ENCODE measurements at regions not wholly inside any gene's neighbourhood (a gene's known extent, or its start where the extent isn't known, plus 50 kb on each side); places are given as distances from the start of the nearest gene placed in this dataset.

DNA sequence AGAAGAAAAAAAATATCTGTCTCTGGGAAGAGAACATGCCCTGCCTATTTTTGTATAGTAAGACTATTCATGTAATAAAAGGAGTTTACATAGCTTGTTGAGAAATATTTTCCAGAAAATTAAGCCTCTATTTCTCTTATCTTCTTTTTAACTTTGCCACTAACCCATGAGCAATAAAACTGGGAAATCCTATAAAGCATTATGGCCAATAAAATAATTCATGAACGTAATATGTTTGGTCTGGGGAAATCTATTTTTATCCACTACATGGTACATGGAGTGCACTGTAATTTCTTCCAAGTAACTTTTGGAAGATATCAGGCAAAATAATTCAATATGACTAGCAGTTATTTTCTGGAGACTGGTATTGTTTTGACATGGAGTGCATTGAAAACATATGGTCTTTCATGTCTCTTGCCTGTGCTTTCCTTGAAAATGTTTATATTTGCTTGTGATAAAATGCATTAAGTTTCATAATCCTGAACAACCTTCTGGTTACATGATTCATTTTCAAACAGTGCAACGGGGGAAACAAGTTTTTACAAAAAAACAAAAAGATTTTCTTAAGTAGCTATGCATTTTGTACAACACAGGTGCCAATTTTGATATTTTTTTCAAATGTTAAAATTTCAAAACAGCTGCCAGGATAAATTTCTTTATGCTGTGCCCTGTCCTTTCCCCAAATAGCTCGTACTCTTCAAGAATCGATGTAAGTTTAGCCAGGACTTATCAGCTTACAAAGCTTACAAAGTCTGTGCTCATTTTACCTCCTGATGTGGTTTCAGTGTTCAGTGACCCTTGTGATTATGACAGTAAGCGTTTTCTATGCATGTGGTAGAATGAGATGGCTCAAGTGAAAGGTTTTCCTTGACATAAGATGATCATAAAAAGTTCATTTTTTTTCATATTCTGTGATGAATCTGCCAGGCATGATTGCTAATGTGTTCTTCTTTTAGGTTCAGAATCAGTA is 194.5 kb downstream of the UBE2E3 start:
- no peak overlapping the region for H3K4ac ChIP-seq (ENCODE audit: low read depth, low read length)
- H4K91ac ChIP-seq (ENCODE audit: low read depth, low read length) = no peak overlapping the region
- no peak overlapping the region for H3K23ac ChIP-seq (ENCODE audit: low read length)
- no peak overlapping the region for H2BK120ac ChIP-seq (ENCODE audit: insufficient read depth, low read length, poor library complexity)
- H3K27ac ChIP-seq (ENCODE audit: low read depth, low read length) = no peak overlapping the region
- no peak overlapping the region for H3K4me3 ChIP-seq (ENCODE audit: low read depth, low read length)
- no peak overlapping the region for H4K8ac ChIP-seq (ENCODE audit: low read depth, low read length)
- H3K79me2 ChIP-seq (ENCODE audit: control insufficient read depth, insufficient read depth, low read length, poor library complexity) = no peaks in the 10 kb centered on the region
- no peak overlapping the region for H2BK5ac ChIP-seq (ENCODE audit: low read depth, low read length, poor library complexity)
- no peaks in the 10 kb centered on the region for H3K4me1 ChIP-seq (ENCODE audit: control insufficient read depth in 1 of 2, insufficient read depth in 2 of 2, low read length in 2 of 2)
- H4K12ac ChIP-seq (ENCODE audit: low read depth, low read length) = no peak overlapping the region
- no peak overlapping the region for H3K14ac ChIP-seq (ENCODE audit: low read length)
- no peak overlapping the region for H3K18ac ChIP-seq (ENCODE audit: low read length)
- no peak for DNase-seq
- WGBS (ENCODE audit: extremely low coverage, insufficient coverage, insufficient read length) = no CpG with 5 or more reads among the region's 5 CpGs
- H3K9ac ChIP-seq (ENCODE audit: low read length) = no peak overlapping the region
- no peak overlapping the region for H2AK5ac ChIP-seq (ENCODE audit: low read length)
- peaks cover 2% of the 10 kb centered on the region for H3K9me3 ChIP-seq (ENCODE audit: insufficient read depth, low read depth, low read length)
- H2AFZ ChIP-seq (ENCODE audit: insufficient read depth, low read length, poor library complexity) = no peak overlapping the region
- H3K79me1 ChIP-seq (ENCODE audit: low read length) = no peaks in the 10 kb centered on the region
- H3K4me2 ChIP-seq (ENCODE audit: low read length) = no peak overlapping the region
- H3K27me3 ChIP-seq (ENCODE audit: insufficient read depth, low read length) = no peaks in the 10 kb centered on the region
- no peaks in the 10 kb centered on the region for H3K36me3 ChIP-seq (ENCODE audit: control insufficient read depth in 1 of 2, insufficient read depth in 2 of 2, low read length in 2 of 2)
- H2BK12ac ChIP-seq (ENCODE audit: low read length) = no peak overlapping the region

DNA sequence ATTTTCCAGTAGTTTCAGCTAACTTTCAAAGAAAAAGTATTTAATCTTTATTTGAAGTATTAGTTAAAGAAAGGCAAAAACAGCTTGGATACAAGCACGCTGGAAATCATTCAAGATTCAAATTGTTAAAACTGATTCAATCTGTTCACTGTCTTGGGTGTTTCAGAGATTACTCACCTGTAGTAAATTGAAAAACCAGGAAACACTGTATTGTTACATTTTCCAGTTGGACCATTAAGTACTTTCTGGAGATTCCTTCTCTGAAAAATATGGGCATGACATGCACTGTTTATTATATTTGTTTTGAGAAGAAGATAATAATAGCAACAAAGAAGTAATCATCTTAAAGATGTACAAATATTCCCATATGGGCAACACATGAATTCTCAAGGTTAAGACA is 196.1 kb downstream of the UBE2E3 start:
- no peak for DNase-seq
- Histone ChIP-seq H3K27me3 (ENCODE audit: insufficient read depth, low read length) (no peaks in the 10 kb centered on the region), H2BK5ac (ENCODE audit: low read depth, low read length, poor library complexity) (no peak overlapping the region), H3K14ac (ENCODE audit: low read length) (no peak overlapping the region), H2AK5ac (ENCODE audit: low read length) (no peak overlapping the region), H3K18ac (ENCODE audit: low read length) (no peak overlapping the region), H3K79me2 (ENCODE audit: control insufficient read depth, insufficient read depth, low read length, poor library complexity) (no peaks in the 10 kb centered on the region), H4K91ac (ENCODE audit: low read depth, low read length) (no peak overlapping the region), H3K9me3 (ENCODE audit: insufficient read depth, low read depth, low read length) (peaks cover 2% of the 10 kb centered on the region), H3K4me2 (ENCODE audit: low read length) (no peak overlapping the region), H4K8ac (ENCODE audit: low read depth, low read length) (no peak overlapping the region), H3K79me1 (ENCODE audit: low read length) (no peaks in the 10 kb centered on the region), H3K23ac (ENCODE audit: low read length) (no peak overlapping the region), H2BK120ac (ENCODE audit: insufficient read depth, low read length, poor library complexity) (no peak overlapping the region), H3K4me1 (ENCODE audit: control insufficient read depth in 1 of 2, insufficient read depth in 2 of 2, low read length in 2 of 2) (no peaks in the 10 kb centered on the region), H4K12ac (ENCODE audit: low read depth, low read length) (no peak overlapping the region), H3K36me3 (ENCODE audit: control insufficient read depth in 1 of 2, insufficient read depth in 2 of 2, low read length in 2 of 2) (no peaks in the 10 kb centered on the region), H3K4ac (ENCODE audit: low read depth, low read length) (no peak overlapping the region), H3K4me3 (ENCODE audit: low read depth, low read length) (no peak overlapping the region), H2AFZ (ENCODE audit: insufficient read depth, low read length, poor library complexity) (no peak overlapping the region), H3K9ac (ENCODE audit: low read length) (no peak overlapping the region), H2BK12ac (ENCODE audit: low read length) (no peak overlapping the region), H3K27ac (ENCODE audit: low read depth, low read length) (no peak overlapping the region)
- no CpG with 5 or more reads among the region's 1 CpG for WGBS (ENCODE audit: extremely low coverage, insufficient coverage, insufficient read length)

GRCh38 chr2:181177376-181177775 is 197.0 kb downstream of the UBE2E3 start:
- Histone ChIP-seq H4K91ac (ENCODE audit: low read depth, low read length) (no peak overlapping the region), H3K4me2 (ENCODE audit: low read length) (no peak overlapping the region), H2AFZ (ENCODE audit: insufficient read depth, low read length, poor library complexity) (no peak overlapping the region), H3K4me3 (ENCODE audit: low read depth, low read length) (no peak overlapping the region), H2BK120ac (ENCODE audit: insufficient read depth, low read length, poor library complexity) (no peak overlapping the region), H3K9me3 (ENCODE audit: insufficient read depth, low read depth, low read length) (peaks cover 2% of the 10 kb centered on the region), H3K79me2 (ENCODE audit: control insufficient read depth, insufficient read depth, low read length, poor library complexity) (no peaks in the 10 kb centered on the region), H3K18ac (ENCODE audit: low read length) (no peak overlapping the region), H3K9ac (ENCODE audit: low read length) (no peak overlapping the region), H2BK12ac (ENCODE audit: low read length) (no peak overlapping the region), H4K12ac (ENCODE audit: low read depth, low read length) (no peak overlapping the region), H3K27me3 (ENCODE audit: insufficient read depth, low read length) (no peaks in the 10 kb centered on the region), H4K8ac (ENCODE audit: low read depth, low read length) (no peak overlapping the region), H3K4me1 (ENCODE audit: control insufficient read depth in 1 of 2, insufficient read depth in 2 of 2, low read length in 2 of 2) (no peaks in the 10 kb centered on the region), H3K23ac (ENCODE audit: low read length) (no peak overlapping the region), H3K36me3 (ENCODE audit: control insufficient read depth in 1 of 2, insufficient read depth in 2 of 2, low read length in 2 of 2) (no peaks in the 10 kb centered on the region), H3K27ac (ENCODE audit: low read depth, low read length) (no peak overlapping the region), H3K79me1 (ENCODE audit: low read length) (no peaks in the 10 kb centered on the region), H3K14ac (ENCODE audit: low read length) (no peak overlapping the region), H2AK5ac (ENCODE audit: low read length) (no peak overlapping the region), H3K4ac (ENCODE audit: low read depth, low read length) (no peak overlapping the region), H2BK5ac (ENCODE audit: low read depth, low read length, poor library complexity) (no peak overlapping the region)
- no peak for DNase-seq

DNA sequence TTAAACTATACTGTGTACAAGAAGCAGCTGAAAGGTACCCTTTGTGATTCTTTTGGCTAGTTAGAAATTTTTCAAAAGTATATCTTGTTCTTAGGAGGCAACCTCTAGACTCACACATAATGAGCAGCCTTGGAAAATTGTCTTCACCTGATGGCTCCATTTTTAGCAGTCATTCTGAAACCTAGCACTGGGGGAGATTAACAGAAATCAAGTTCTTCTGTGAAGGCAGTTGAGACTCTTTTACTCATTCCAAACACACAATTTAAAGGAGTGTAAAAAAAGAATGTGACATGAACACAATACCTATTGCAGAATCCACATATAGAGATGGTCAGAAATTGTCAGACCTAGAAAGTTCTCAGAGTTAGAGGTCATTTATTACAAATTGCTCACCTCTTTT is 197.7 kb downstream of the UBE2E3 start:
- no peak overlapping the region for H3K4ac ChIP-seq (ENCODE audit: low read depth, low read length)
- no peak overlapping the region for H2BK12ac ChIP-seq (ENCODE audit: low read length)
- DNase-seq = no peak
- H2BK5ac ChIP-seq (ENCODE audit: low read depth, low read length, poor library complexity) = no peak overlapping the region
- no peak overlapping the region for H4K8ac ChIP-seq (ENCODE audit: low read depth, low read length)
- H3K9ac ChIP-seq (ENCODE audit: low read length) = no peak overlapping the region
- H3K4me3 ChIP-seq (ENCODE audit: low read depth, low read length) = no peak overlapping the region
- H2BK120ac ChIP-seq (ENCODE audit: insufficient read depth, low read length, poor library complexity) = no peak overlapping the region
- H2AFZ ChIP-seq (ENCODE audit: insufficient read depth, low read length, poor library complexity) = no peak overlapping the region
- H3K4me1 ChIP-seq (ENCODE audit: control insufficient read depth in 1 of 2, insufficient read depth in 2 of 2, low read length in 2 of 2) = no peaks in the 10 kb centered on the region
- no peaks in the 10 kb centered on the region for H3K27me3 ChIP-seq (ENCODE audit: insufficient read depth, low read length)
- no peak overlapping the region for H3K4me2 ChIP-seq (ENCODE audit: low read length)
- no peaks in the 10 kb centered on the region for H3K79me1 ChIP-seq (ENCODE audit: low read length)
- no peak overlapping the region for H4K12ac ChIP-seq (ENCODE audit: low read depth, low read length)
- H3K9me3 ChIP-seq (ENCODE audit: insufficient read depth, low read depth, low read length) = peaks cover 2% of the 10 kb centered on the region
- H3K14ac ChIP-seq (ENCODE audit: low read length) = no peak overlapping the region
- H2AK5ac ChIP-seq (ENCODE audit: low read length) = no peak overlapping the region
- no peak overlapping the region for H3K27ac ChIP-seq (ENCODE audit: low read depth, low read length)
- no peaks in the 10 kb centered on the region for H3K36me3 ChIP-seq (ENCODE audit: control insufficient read depth in 1 of 2, insufficient read depth in 2 of 2, low read length in 2 of 2)
- no peak overlapping the region for H4K91ac ChIP-seq (ENCODE audit: low read depth, low read length)
- no peaks in the 10 kb centered on the region for H3K79me2 ChIP-seq (ENCODE audit: control insufficient read depth, insufficient read depth, low read length, poor library complexity)
- H3K18ac ChIP-seq (ENCODE audit: low read length) = no peak overlapping the region
- no peak overlapping the region for H3K23ac ChIP-seq (ENCODE audit: low read length)
